HS-27A (cell line): ENCODE measurements at regions not wholly inside any gene's neighbourhood (a gene's known extent, or its start where the extent isn't known, plus 50 kb on each side); places are given as distances from the start of the nearest gene placed in this dataset.

Experiments
- DNase-seq: peaks from one replicate; pipeline ENCODE4 v3.0.0-alpha.2; 2012; ENCODE audit warnings: low read depth, missing footprints

GRCh38 chr21:18954441-18954844 is 550.9 kb upstream of the TMPRSS15 start:
- no peak for DNase-seq

- DNase-seq = no peak
Measured at GRCh38 chr21:18959817-18960216, 556.2 kb upstream of the TMPRSS15 start.

- DNase-seq = no peak
Measured at GRCh38 chr21:18960306-18960705, 556.7 kb upstream of the TMPRSS15 start.

DNA sequence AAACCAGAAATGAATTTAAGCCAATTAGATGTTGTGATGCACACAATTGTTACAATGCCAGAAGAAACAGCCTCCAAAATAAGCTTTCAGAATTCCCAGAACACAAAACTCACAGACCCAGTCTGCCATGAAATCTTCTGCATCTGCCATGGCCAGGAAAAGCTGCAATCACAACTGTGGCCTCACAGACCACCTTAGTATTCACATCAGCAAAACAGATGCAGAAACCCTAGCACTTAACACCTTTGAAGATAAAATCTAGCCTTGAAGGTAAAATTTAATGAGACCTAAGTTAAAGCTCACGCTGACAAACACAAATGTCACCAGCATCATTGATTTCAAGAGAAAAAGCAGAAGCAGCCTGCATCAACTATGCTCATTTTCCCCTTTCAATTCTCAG is 566.8 kb upstream of the TMPRSS15 start:
- no peak for DNase-seq

DNA sequence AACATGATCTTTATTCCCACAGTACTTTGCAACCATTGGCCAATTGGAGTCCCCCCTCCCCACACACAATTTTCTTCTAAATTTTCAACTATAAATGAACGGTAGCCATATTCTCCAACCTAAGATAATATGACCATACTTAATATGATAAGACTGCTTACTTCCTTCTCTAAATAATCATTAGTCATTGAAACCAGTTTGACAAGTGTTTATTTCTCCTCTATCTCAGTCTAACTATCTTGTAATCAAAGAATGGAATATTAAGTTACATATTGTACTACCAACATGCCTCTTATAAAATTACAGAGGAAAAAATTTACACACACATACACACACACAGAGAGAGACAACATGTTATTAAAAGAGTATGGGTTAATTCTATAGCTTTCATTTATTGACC is 567.4 kb upstream of the TMPRSS15 start:
- no peak for DNase-seq

DNA sequence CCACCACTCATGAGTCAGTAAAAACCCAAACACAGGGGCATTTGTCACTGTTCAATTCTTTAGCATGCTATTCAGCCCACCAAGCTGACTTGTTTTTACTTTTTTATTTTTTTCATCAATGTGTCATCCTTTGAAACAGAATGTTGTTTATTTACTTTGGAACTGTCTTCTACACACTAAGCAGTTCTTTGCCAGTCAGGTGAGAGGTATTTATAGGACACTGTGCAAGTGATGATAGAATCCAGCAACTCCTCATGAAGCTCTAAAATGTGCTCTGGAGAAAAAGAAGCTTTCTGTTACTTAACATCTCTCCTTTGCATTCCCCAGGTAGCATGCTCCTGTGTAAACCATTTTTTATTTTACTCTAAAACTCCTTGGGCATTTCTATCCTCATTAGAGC is 582.0 kb upstream of the TMPRSS15 start:
- DNase-seq = no peak

- DNase-seq = no peak
Measured at GRCh38 chr21:18986197-18986596, 582.6 kb upstream of the TMPRSS15 start.

DNA sequence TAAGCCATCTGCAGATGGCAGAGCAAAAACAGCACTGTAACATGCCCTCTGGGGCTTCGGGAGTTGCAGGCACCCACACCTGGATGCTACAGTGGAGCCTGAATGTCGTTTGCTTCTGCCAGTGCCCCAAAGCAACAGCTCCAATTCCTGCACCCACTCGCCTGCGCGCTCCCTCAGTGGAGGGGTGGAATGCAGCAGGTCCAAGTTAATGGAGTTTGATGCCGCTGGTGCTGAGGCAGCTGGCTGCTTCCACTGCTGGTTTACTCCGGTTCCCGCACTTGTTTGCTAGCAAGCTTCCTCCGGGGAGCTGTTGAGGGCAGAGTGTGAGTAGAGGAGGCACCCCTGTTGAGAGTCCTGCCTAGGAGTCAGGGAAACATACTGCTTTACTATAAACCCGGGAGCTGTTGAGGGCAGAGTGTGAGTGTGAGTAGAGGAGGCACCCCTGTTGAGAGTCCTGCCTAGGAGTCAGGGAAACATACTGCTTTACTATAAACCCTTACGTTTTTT is 584.0 kb upstream of the TMPRSS15 start:
- no peak for DNase-seq

DNA sequence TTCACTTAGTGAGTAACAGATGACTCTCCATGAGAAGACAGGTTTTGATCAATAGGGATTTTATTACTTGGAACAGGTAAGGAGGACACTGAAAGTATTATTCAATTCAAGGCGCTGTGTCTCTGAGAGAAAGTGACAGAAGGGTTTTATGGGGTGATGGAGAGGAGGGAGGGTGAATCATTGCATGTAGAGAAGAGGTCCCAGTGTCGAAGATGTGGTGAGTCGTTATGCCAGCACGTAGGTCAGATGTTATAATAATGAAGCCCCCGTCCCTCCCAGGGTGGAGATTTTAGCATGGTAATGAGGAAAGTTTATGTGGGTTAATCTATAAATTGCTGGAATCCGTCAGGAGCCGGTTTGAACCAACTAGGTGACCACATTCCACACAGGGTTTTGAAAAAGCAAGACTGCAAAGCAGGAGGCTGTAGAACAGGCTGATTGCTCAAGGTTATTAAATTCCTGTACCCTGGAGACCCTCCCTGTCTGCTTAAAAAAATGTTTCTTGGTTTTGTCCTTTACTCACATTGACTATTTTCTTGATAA is 586.4 kb upstream of the TMPRSS15 start:
- no peak for DNase-seq

- no peak for DNase-seq
Measured at GRCh38 chr21:18991846-18992245, 588.3 kb upstream of the TMPRSS15 start.

GRCh38 chr21:19010251-19010650 is 606.7 kb upstream of the TMPRSS15 start:
- no peak for DNase-seq

DNA sequence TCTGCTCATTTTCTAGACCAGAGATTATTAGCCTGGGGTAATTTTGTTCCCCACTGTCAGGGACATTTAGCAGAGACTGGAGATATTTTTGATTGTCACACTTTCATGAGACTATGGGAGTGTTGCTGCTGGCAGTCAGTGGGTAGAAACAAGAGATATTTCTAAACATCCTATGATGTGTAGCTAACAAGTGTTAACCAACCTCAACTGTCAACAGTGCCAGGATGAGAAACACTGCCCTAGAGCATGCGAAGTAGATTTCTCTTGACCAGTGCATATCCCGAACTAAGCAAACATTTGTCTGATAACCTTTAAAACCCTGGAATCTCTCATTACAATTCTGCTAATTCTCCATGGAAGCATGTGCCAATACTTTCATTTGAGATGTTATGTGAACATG is 607.4 kb upstream of the TMPRSS15 start:
- no peak for DNase-seq

- DNase-seq = no peak
Measured at GRCh38 chr21:19011451-19011850, 607.9 kb upstream of the TMPRSS15 start.

DNA sequence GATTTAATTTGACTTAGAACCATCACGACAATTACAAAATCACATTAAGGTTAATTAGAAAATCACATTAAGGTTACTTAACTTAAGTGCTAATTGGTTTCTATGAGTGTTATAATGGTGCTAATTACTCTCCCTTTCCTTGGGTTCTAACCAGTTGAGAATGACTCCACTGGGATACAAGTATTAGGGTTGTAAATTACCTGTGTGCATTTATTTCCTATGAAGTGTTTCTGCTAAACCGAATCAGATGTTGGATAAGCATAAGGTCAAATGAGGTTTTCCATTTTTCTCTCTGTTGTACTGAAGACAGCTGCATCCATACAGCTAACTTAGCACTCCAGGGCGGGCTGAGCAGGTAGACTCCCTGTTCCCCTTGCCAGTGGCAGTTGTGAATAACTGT is 610.3 kb upstream of the TMPRSS15 start:
- DNase-seq = no peak

DNA sequence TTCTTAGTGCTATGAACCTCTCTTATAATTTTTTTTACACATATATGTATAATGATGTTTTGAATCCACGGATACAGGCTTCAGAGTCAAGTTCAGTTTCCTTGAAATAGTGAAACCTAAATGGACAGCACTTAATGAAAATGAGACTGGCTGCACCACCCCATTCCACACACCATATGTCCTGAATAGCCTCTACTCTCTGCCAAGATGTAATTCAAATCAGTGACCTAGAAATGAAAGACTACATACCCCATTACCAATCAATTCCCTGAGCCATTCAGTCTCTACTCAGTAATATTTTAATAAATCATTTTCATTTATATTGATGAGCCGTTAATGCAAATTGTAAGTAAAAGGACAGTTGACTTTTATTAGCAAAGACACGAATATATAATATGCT is 614.9 kb upstream of the TMPRSS15 start:
- DNase-seq = no peak

DNA sequence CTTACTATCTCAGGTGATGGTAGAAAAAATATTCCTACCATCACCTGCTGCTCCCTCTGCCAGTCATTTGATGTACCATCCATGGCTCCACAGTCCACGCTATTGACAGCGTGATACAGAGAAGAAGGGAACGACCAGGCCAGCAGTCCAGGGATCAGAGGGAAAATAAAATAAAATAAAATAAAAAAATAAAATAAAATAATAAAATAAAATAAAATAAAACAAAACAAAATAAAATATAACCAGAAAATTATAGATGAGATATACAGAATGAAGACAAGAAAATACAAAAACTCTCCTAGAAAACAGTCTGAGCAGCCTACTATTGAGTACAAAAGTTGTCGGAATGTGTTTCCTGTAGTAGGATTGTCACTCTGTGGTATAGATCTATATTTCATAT is 619.4 kb upstream of the TMPRSS15 start:
- DNase-seq = no peak

DNA sequence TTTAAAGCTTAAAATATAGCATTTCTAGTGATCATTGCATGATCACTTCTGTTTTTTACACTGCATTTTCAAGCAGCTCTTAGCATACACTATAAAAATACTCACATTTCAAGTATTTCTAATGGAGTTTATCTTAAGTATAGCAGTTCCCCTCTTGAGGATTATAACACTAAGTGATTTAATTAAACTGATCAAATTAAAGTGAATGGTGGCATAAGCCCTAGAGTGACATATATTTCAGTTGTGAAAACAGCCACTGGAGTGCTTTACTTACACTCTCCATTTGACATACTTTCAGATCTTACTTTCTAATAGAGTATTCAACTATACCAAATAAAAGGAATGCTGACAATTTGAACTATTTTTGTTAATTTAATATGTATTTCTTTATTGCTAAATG is 623.3 kb upstream of the TMPRSS15 start:
- no peak for DNase-seq

- no peak for DNase-seq
Measured at GRCh38 chr21:19029816-19030215, 626.2 kb upstream of the TMPRSS15 start.

- no peak for DNase-seq
Measured at GRCh38 chr21:19031953-19032352, 628.4 kb upstream of the TMPRSS15 start.

DNA sequence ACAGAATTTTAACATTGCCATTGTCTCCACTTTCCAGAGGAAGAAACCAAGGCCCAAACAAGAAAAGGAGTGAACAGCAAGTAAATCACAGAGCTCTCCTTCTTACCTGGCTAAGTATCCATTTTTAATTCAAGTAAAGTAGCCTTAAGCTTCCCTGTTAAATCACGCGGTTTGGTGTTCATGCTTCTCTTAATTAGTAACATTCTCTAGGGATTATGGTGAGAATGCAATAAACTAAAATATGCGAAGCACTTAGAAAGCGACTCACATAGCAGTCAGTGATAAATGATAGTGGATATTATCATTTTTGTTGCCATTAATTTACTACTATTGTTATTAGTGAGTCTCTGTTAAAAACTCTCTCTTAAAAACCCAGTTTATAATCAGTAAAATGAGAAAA is 630.5 kb upstream of the TMPRSS15 start:
- DNase-seq = no peak

GRCh38 chr21:19034560-19034959 is 631.0 kb upstream of the TMPRSS15 start:
- DNase-seq = no peak

DNA sequence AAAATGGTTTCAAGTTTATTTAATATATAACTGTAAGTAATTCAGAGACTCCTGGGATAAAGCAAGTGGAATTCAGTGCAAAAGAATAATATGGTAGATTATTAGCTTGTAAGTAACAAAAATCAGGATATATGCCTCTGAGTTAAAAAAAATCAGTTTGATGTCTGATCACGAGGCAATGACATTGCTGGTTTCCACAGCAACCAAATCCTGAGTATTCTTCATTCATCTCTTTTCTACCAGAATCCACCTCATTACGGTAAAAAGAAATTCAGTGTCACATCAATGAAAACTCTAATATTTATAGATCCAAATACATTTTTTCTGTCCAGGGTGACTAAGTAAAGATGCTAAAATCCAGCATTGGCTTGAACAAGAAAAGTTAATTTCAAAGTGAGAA is 642.3 kb upstream of the TMPRSS15 start:
- no peak for DNase-seq

- no peak for DNase-seq
Measured at GRCh38 chr21:19048098-19048672, 644.6 kb upstream of the TMPRSS15 start.

DNA sequence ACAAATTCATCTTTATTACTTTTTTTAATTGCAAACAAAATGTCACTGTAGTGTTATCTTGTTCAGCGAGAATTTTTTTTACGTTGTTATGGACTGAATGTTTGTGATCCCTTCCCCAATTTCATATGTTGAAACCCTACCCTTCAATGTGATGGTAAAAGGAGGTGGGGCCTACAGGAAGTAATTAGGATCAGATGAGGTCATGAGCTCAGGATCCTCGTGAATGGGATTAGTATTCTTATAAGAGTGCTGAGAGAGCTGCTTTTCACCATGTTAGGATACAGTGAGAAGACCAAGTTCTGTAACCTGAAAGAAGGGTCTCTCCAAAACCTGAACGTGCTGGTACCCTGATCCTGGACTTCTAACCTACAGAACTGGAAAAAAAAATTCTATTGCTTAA is 646.0 kb upstream of the TMPRSS15 start:
- DNase-seq = no peak
